WTC11 (cell line): ENCODE measurements at regions not wholly inside any gene's neighbourhood (a gene's known extent, or its start where the extent isn't known, plus 50 kb on each side); places are given as distances from the start of the nearest gene placed in this dataset.

Experiments used
- ESRRA ChIP-seq: sonication (generic); formaldehyde crosslinking; IDR thresholded peaks from 2 replicates; pipeline ENCODE4 v1.8.1; 2022; ENCODE audit warnings: mild to moderate bottlenecking, missing genetic modification reagents, borderline replicate concordance
- IRF2 ChIP-seq: sonication (generic); formaldehyde crosslinking; IDR thresholded peaks from 2 replicates; pipeline ENCODE4 v1.8.0; 2022; ENCODE audit warnings: low read depth, missing genetic modification reagents, borderline replicate concordance
- JUN ChIP-seq: sonication (generic); formaldehyde crosslinking; IDR thresholded peaks from 2 replicates; pipeline ENCODE4 v1.8.0; 2023; ENCODE audit warnings: mild to moderate bottlenecking, missing genetic modification reagents
- NR1H2 ChIP-seq: sonication (generic); formaldehyde crosslinking; IDR thresholded peaks from 2 replicates; pipeline ENCODE4 v1.9.0; 2021; ENCODE audit warnings: mild to moderate bottlenecking, moderate library complexity, missing genetic modification reagents
- SP1 ChIP-seq: sonication (generic); formaldehyde crosslinking; conservative IDR thresholded peaks from 2 replicates; pipeline ENCODE4 v1.8.1; 2022; ENCODE audit warnings: missing genetic modification reagents
- TEAD4 ChIP-seq: sonication (generic); formaldehyde crosslinking; IDR thresholded peaks from 2 replicates; pipeline ENCODE4 v1.8.0; 2022; ENCODE audit warnings: mild to moderate bottlenecking, missing genetic modification reagents
- ZNF121 ChIP-seq: sonication (generic); formaldehyde crosslinking; IDR thresholded peaks from 2 replicates; pipeline ENCODE4 v1.8.0; 2023; ENCODE audit warnings: missing genetic modification reagents
- TF ChIP-seq, protein P1 (sequence below): sonication (generic); formaldehyde crosslinking; IDR thresholded peaks from 2 replicates; pipeline ENCODE4 v1.8.0; 2022; ENCODE audit warnings: missing genetic modification reagents
- TF ChIP-seq, protein P2 (sequence below): fragments of 200-600 bp; IDR thresholded peaks from 2 replicates; pipeline ENCODE4 v1.8.0; 2022; ENCODE audit warnings: antibody characterized with exemption
- TF ChIP-seq, protein P3 (sequence below): sonication (generic); formaldehyde crosslinking; IDR thresholded peaks from 2 replicates; pipeline ENCODE4 v1.8.1; 2023; ENCODE audit warnings: mild to moderate bottlenecking, missing genetic modification reagents
- TF ChIP-seq, protein P4 (sequence below): sonication (generic); formaldehyde crosslinking; IDR thresholded peaks from 2 replicates; pipeline ENCODE4 v1.8.0; 2023; ENCODE audit warnings: missing genetic modification reagents
- TF ChIP-seq, protein P5 (sequence below): sonication (generic); formaldehyde crosslinking; IDR thresholded peaks from 2 replicates; pipeline ENCODE4 v1.8.1; 2023; ENCODE audit warnings: mild to moderate bottlenecking, missing genetic modification reagents, borderline replicate concordance

DNA sequence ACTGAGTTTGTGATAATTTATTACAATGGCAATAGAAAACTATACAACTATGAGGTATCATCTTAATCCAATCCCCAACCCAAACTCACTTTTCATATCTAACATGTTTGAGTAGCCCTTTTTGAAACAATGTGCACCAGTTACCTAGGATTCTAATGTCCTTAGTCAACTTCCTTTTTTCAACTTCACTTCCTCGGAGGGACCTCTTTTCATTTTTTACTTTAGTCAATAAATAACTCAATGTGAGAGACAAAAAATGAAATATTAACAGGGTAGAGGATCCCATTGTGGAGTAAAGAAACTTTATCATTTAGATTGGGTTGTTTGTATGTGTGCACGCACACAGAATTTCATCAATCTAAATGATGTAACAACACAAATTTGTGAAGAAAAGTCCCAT is 193.6 kb upstream of the LRRC3B start:
- TF ChIP-seq, protein P1, sequence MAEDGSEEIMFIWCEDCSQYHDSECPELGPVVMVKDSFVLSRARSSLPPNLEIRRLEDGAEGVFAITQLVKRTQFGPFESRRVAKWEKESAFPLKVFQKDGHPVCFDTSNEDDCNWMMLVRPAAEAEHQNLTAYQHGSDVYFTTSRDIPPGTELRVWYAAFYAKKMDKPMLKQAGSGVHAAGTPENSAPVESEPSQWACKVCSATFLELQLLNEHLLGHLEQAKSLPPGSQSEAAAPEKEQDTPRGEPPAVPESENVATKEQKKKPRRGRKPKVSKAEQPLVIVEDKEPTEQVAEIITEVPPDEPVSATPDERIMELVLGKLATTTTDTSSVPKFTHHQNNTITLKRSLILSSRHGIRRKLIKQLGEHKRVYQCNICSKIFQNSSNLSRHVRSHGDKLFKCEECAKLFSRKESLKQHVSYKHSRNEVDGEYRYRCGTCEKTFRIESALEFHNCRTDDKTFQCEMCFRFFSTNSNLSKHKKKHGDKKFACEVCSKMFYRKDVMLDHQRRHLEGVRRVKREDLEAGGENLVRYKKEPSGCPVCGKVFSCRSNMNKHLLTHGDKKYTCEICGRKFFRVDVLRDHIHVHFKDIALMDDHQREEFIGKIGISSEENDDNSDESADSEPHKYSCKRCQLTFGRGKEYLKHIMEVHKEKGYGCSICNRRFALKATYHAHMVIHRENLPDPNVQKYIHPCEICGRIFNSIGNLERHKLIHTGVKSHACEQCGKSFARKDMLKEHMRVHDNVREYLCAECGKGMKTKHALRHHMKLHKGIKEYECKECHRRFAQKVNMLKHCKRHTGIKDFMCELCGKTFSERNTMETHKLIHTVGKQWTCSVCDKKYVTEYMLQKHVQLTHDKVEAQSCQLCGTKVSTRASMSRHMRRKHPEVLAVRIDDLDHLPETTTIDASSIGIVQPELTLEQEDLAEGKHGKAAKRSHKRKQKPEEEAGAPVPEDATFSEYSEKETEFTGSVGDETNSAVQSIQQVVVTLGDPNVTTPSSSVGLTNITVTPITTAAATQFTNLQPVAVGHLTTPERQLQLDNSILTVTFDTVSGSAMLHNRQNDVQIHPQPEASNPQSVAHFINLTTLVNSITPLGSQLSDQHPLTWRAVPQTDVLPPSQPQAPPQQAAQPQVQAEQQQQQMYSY (CRISPR knock-in tag) = no peak
- TF ChIP-seq, protein P2, sequence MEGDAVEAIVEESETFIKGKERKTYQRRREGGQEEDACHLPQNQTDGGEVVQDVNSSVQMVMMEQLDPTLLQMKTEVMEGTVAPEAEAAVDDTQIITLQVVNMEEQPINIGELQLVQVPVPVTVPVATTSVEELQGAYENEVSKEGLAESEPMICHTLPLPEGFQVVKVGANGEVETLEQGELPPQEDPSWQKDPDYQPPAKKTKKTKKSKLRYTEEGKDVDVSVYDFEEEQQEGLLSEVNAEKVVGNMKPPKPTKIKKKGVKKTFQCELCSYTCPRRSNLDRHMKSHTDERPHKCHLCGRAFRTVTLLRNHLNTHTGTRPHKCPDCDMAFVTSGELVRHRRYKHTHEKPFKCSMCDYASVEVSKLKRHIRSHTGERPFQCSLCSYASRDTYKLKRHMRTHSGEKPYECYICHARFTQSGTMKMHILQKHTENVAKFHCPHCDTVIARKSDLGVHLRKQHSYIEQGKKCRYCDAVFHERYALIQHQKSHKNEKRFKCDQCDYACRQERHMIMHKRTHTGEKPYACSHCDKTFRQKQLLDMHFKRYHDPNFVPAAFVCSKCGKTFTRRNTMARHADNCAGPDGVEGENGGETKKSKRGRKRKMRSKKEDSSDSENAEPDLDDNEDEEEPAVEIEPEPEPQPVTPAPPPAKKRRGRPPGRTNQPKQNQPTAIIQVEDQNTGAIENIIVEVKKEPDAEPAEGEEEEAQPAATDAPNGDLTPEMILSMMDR = no peak
- TF ChIP-seq, protein P3, sequence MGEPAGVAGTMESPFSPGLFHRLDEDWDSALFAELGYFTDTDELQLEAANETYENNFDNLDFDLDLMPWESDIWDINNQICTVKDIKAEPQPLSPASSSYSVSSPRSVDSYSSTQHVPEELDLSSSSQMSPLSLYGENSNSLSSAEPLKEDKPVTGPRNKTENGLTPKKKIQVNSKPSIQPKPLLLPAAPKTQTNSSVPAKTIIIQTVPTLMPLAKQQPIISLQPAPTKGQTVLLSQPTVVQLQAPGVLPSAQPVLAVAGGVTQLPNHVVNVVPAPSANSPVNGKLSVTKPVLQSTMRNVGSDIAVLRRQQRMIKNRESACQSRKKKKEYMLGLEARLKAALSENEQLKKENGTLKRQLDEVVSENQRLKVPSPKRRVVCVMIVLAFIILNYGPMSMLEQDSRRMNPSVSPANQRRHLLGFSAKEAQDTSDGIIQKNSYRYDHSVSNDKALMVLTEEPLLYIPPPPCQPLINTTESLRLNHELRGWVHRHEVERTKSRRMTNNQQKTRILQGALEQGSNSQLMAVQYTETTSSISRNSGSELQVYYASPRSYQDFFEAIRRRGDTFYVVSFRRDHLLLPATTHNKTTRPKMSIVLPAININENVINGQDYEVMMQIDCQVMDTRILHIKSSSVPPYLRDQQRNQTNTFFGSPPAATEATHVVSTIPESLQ (CRISPR knock-in tag) = no peak
- TF ChIP-seq JUN (no peak), SP1 (CRISPR knock-in tag) (no peak), IRF2 (CRISPR knock-in tag) (no peak), ZNF121 (CRISPR knock-in tag) (no peak), TEAD4 (CRISPR knock-in tag) (no peak), ESRRA (CRISPR knock-in tag) (no peak), NR1H2 (no peak)
- TF ChIP-seq, protein P4, sequence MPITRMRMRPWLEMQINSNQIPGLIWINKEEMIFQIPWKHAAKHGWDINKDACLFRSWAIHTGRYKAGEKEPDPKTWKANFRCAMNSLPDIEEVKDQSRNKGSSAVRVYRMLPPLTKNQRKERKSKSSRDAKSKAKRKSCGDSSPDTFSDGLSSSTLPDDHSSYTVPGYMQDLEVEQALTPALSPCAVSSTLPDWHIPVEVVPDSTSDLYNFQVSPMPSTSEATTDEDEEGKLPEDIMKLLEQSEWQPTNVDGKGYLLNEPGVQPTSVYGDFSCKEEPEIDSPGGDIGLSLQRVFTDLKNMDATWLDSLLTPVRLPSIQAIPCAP (CRISPR knock-in tag) = no peak
- TF ChIP-seq, protein P5, sequence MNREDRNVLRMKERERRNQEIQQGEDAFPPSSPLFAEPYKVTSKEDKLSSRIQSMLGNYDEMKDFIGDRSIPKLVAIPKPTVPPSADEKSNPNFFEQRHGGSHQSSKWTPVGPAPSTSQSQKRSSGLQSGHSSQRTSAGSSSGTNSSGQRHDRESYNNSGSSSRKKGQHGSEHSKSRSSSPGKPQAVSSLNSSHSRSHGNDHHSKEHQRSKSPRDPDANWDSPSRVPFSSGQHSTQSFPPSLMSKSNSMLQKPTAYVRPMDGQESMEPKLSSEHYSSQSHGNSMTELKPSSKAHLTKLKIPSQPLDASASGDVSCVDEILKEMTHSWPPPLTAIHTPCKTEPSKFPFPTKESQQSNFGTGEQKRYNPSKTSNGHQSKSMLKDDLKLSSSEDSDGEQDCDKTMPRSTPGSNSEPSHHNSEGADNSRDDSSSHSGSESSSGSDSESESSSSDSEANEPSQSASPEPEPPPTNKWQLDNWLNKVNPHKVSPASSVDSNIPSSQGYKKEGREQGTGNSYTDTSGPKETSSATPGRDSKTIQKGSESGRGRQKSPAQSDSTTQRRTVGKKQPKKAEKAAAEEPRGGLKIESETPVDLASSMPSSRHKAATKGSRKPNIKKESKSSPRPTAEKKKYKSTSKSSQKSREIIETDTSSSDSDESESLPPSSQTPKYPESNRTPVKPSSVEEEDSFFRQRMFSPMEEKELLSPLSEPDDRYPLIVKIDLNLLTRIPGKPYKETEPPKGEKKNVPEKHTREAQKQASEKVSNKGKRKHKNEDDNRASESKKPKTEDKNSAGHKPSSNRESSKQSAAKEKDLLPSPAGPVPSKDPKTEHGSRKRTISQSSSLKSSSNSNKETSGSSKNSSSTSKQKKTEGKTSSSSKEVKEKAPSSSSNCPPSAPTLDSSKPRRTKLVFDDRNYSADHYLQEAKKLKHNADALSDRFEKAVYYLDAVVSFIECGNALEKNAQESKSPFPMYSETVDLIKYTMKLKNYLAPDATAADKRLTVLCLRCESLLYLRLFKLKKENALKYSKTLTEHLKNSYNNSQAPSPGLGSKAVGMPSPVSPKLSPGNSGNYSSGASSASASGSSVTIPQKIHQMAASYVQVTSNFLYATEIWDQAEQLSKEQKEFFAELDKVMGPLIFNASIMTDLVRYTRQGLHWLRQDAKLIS = no peak
